IMR-90 (cell line): ENCODE measurements at regions not wholly inside any gene's neighbourhood (a gene's known extent, or its start where the extent isn't known, plus 50 kb on each side); places are given as distances from the start of the nearest gene placed in this dataset.

Experiments used
- ATAC-seq: fragments of 200-7000 bp; cut with Tn5 transposase; 2 replicates; pipeline ENCODE4 v1.9.1; 2020; ENCODE audit warnings: low read depth, mild to moderate bottlenecking, moderate library complexity
- BruUV-seq: library from RNA; stranded (reverse); fragments of 400-500 nt; replicated peaks from 2 replicates; lab custom pipeline; 2021; lab: Mats Ljungman, UMichigan
- CTCF ChIA-PET: fragments of 300-600 bp; formaldehyde crosslinking; extraction: SDS; loops from one replicate; lab custom pipeline; 2021; ENCODE audit warnings: antibody characterized with exemption; lab: Yijun Ruan, JAX
- POLR2A ChIA-PET: fragments of 300-600 bp; sonication (Branson Sonifier 250); formaldehyde crosslinking; loops from one replicate; lab custom pipeline; 2022; ENCODE audit warnings: antibody characterized with exemption; ENCODE audit not compliant: unreplicated experiment; lab: Charles Lee
- DNase-seq: peaks from one replicate; pipeline ENCODE4 v3.0.0; 2013
- H2AFZ ChIP-seq: replicated peaks from 2 replicates; pipeline ENCODE3; 2013; ENCODE audit warnings: low read length, mild to moderate bottlenecking; ENCODE audit not compliant: poor library complexity
- H2AK5ac ChIP-seq: 2 replicates; pipeline ENCODE4 v1.6.1; 2013; ENCODE audit warnings: low read depth, low read length, inconsistent platforms
- H2AK9ac ChIP-seq: replicated peaks from 2 replicates; pipeline ENCODE3; 2013; ENCODE audit warnings: mild to moderate bottlenecking, low read depth, low read length, moderate library complexity; ENCODE audit not compliant: poor library complexity
- H2BK120ac ChIP-seq: 2 replicates; pipeline ENCODE4 v1.6.1; 2013; ENCODE audit warnings: low read depth, low read length, inconsistent platforms
- H2BK15ac ChIP-seq: 3 replicates; pipeline ENCODE4 v1.6.1; 2013; ENCODE audit warnings: low read depth, low read length, inconsistent platforms
- H2BK20ac ChIP-seq: 2 replicates; pipeline ENCODE4 v1.6.1; 2013; ENCODE audit warnings: low read depth, mild to moderate bottlenecking, inconsistent platforms, low read length, moderate library complexity
- H2BK5ac ChIP-seq: 2 replicates; pipeline ENCODE4 v1.6.1; 2013; ENCODE audit warnings: mild to moderate bottlenecking, low read depth, low read length, inconsistent platforms; ENCODE audit not compliant: poor library complexity, severe bottlenecking
- H3K14ac ChIP-seq: replicated peaks from 2 replicates; pipeline ENCODE4 v1.6.1; 2013; ENCODE audit warnings: low read depth, low read length, inconsistent platforms
- H3K18ac ChIP-seq: 2 replicates; pipeline ENCODE4 v1.6.1; 2013; ENCODE audit warnings: low read depth, low read length, control low read depth
- H3K23ac ChIP-seq: 2 replicates; pipeline ENCODE4 v1.6.1; 2013; ENCODE audit warnings: low read depth, low read length, inconsistent platforms
- H3K27ac ChIP-seq: 2 replicates; pipeline ENCODE4 v1.5.1; 2013; ENCODE audit warnings: mild to moderate bottlenecking, control low read depth, low read length; ENCODE audit not compliant: insufficient read depth
- H3K27me3 ChIP-seq: 2 replicates; pipeline ENCODE4 v1.6.1; 2013; ENCODE audit warnings: low read length; ENCODE audit not compliant: control insufficient read depth, insufficient read depth
- H3K36me3 ChIP-seq: 2 replicates; pipeline ENCODE4 v1.6.1; 2013; ENCODE audit warnings: low read length, mixed read lengths; ENCODE audit not compliant: control insufficient read depth, insufficient read depth
- H3K4ac ChIP-seq: 2 replicates; pipeline ENCODE4 v1.6.1; 2013; ENCODE audit warnings: low read depth, low read length, inconsistent platforms
- H3K4me1 ChIP-seq: 2 replicates; pipeline ENCODE4 v1.6.1; 2013; ENCODE audit warnings: low read length, mixed read lengths; ENCODE audit not compliant: control insufficient read depth, insufficient read depth
- H3K4me2 ChIP-seq: 2 replicates; pipeline ENCODE4 v1.6.1; 2013; ENCODE audit warnings: low read depth, mild to moderate bottlenecking, control low read depth, low read length, moderate library complexity
- H3K4me3 ChIP-seq: 2 replicates; pipeline ENCODE4 v1.5.1; 2013; ENCODE audit warnings: low read depth, mild to moderate bottlenecking, control low read depth, low read length, moderate library complexity; ENCODE audit not compliant: insufficient read depth
- H3K56ac ChIP-seq: 2 replicates; pipeline ENCODE4 v1.6.1; 2013; ENCODE audit warnings: low read length, inconsistent platforms; ENCODE audit not compliant: insufficient read depth; ENCODE audit errors: extremely low read depth
- H3K79me1 ChIP-seq, 2 experiments: 2 replicates each; pipeline ENCODE4 v1.6.1; 2013; ENCODE audit warnings: low read length in 2 of 2, inconsistent platforms in 1 of 2, low read depth in 1 of 2
- H3K9ac ChIP-seq: 2 replicates; pipeline ENCODE4 v1.6.1; 2013; ENCODE audit warnings: low read depth, low read length, control low read depth
- H3K9me1 ChIP-seq: 2 replicates; pipeline ENCODE4 v1.6.1; 2013; ENCODE audit warnings: low read length, inconsistent platforms; ENCODE audit not compliant: insufficient read depth
- H3K9me3 ChIP-seq: 2 replicates; pipeline ENCODE4 v1.6.1; 2013; ENCODE audit warnings: low read length; ENCODE audit not compliant: control insufficient read depth, insufficient read depth
- H4K20me1 ChIP-seq: 2 replicates; pipeline ENCODE4 v1.6.1; 2013; ENCODE audit warnings: low read length, inconsistent platforms; ENCODE audit not compliant: insufficient read depth
- H4K5ac ChIP-seq: 2 replicates; pipeline ENCODE4 v1.6.1; 2013; ENCODE audit warnings: mild to moderate bottlenecking, low read depth, low read length, control low read depth
- H4K8ac ChIP-seq, 2 experiments: 2 replicates each; pipeline ENCODE4 v1.6.1; 2013; ENCODE audit warnings: low read depth in 2 of 2, low read length in 2 of 2, control low read depth in 1 of 2, inconsistent platforms in 1 of 2
- H4K91ac ChIP-seq: 2 replicates; pipeline ENCODE4 v1.6.1; 2013; ENCODE audit warnings: low read depth, low read length, inconsistent platforms; ENCODE audit not compliant: insufficient read depth
- BHLHE40 ChIP-seq: fragments of 150-350 bp; IDR thresholded peaks from 2 replicates; pipeline ENCODE4 v1.6.1; 2016; ENCODE audit warnings: mild to moderate bottlenecking, low read depth, low read length
- CEBPB ChIP-seq: IDR thresholded peaks from 2 replicates; pipeline ENCODE4 v1.6.1; 2012; ENCODE audit warnings: low read depth, low read length, improper control_type of control experiment
- CHD1 ChIP-seq: IDR thresholded peaks from 2 replicates; pipeline ENCODE4 v1.6.1; 2012; ENCODE audit warnings: low read depth, low read length, improper control_type of control experiment
- CTCF ChIP-seq: conservative IDR thresholded peaks from 2 replicates; pipeline ENCODE4 v1.5.1; 2012; ENCODE audit warnings: mild to moderate bottlenecking, low read depth, low read length, improper control_type of control experiment
- ELK1 ChIP-seq: fragments of 150-350 bp; IDR thresholded peaks from 2 replicates; pipeline ENCODE4 v1.6.1; 2016; ENCODE audit warnings: low read depth, mild to moderate bottlenecking, low read length, moderate library complexity, borderline replicate concordance
- MAFK ChIP-seq: IDR thresholded peaks from 2 replicates; pipeline ENCODE4 v1.6.1; 2012; ENCODE audit warnings: low read depth, low read length, improper control_type of control experiment
- MAZ ChIP-seq: IDR thresholded peaks from 2 replicates; pipeline ENCODE4 v1.6.1; 2012; ENCODE audit warnings: low read depth, mild to moderate bottlenecking, low read length, improper control_type of control experiment, moderate library complexity, borderline replicate concordance
- MXI1 ChIP-seq: IDR thresholded peaks from 2 replicates; pipeline ENCODE4 v1.6.1; 2012; ENCODE audit warnings: low read depth, mild to moderate bottlenecking, low read length, moderate library complexity, borderline replicate concordance
- NFE2L2 ChIP-seq: fragments of 150-350 bp; IDR thresholded peaks from 2 replicates; pipeline ENCODE4 v1.6.1; 2016; ENCODE audit warnings: low read depth, mild to moderate bottlenecking, low read length
- POLR2A ChIP-seq: IDR thresholded peaks from 2 replicates; pipeline ENCODE4 v1.6.1; 2012; ENCODE audit warnings: mild to moderate bottlenecking, low read depth, low read length
- RAD21 ChIP-seq: IDR thresholded peaks from 2 replicates; pipeline ENCODE4 v1.6.1; 2012; ENCODE audit warnings: low read length, improper control_type of control experiment
- RCOR1 ChIP-seq: IDR thresholded peaks from 2 replicates; pipeline ENCODE4 v1.6.1; 2012; ENCODE audit warnings: mild to moderate bottlenecking, low read length, improper control_type of control experiment; ENCODE audit not compliant: insufficient replicate concordance
- RFX5 ChIP-seq: IDR thresholded peaks from 2 replicates; pipeline ENCODE4 v1.8.0; 2012; ENCODE audit warnings: low read depth, mild to moderate bottlenecking, low read length, moderate library complexity
- SMC3 ChIP-seq: fragments of 150-350 bp; IDR thresholded peaks from 2 replicates; pipeline ENCODE4 v1.6.1; 2016; ENCODE audit warnings: low read depth, mild to moderate bottlenecking, antibody characterized with exemption, low read length, moderate library complexity
- USF2 ChIP-seq: fragments of 150-350 bp; IDR thresholded peaks from 2 replicates; pipeline ENCODE4 v1.6.1; 2017; ENCODE audit warnings: mild to moderate bottlenecking, antibody characterized with exemption, low read length, low read depth
- WGBS, 2 experiments: methylation state at CpG; one replicate each; pipeline versions ENCODE4 v1.1.5 to v1.1.7; 2013; ENCODE audit warnings: missing lambda C conversion rate in 2 of 2; ENCODE audit not compliant: insufficient read length in 1 of 2; ENCODE audit errors: extremely low coverage in 2 of 2; 5-methylcytosine and 5-hydroxymethylcytosine counted together
- dilution Hi-C: fragments of 300-500 bp; cut with HindIII; formaldehyde crosslinking; loops from one replicate; pipeline ENCODE4 v1.14.3; 2018; ENCODE audit warnings: low sequenced_read_pairs; ENCODE audit not compliant: unreplicated experiment
- in situ Hi-C: fragments of 300-500 bp; cut with MboI; formaldehyde crosslinking; loops from 3 replicates; pipeline ENCODE4 v1.14.3; 2019; ENCODE audit warnings: low sequenced_read_pairs, inconsistent platforms, mixed read lengths
- intact Hi-C: fragments of 100-400 bp; cut with micrococcal nuclease; formaldehyde crosslinking; loops from 2 replicates; pipeline ENCODE4 v1.10.0; 2022

GRCh38 chr2:71832844-71833243, 314.8 kb downstream of the CYP26B1 start:
- Histone ChIP-seq H3K18ac (peak overlapping the region; percentile 29; the same call in 1 of the 2 replicates), H4K91ac (no peak overlapping the region), H2AK9ac (no peak overlapping the region), H3K79me1 (no peaks in the 10 kb centered on the region), H3K4me1 (peaks cover 9% of the 10 kb centered on the region), H2BK120ac (no peak overlapping the region), H2AK5ac (no peak overlapping the region), H3K9me1 (no peaks in the 10 kb centered on the region), H3K4me2 (no peak overlapping the region), H2BK20ac (no peak overlapping the region), H2AFZ (no peak overlapping the region), H3K9ac (no peak overlapping the region), H3K56ac (no peak overlapping the region), H3K9me3 (peaks cover 5% of the 10 kb centered on the region), H3K23ac (no peak overlapping the region), H3K14ac (no peak overlapping the region), H4K8ac (no peak overlapping the region), H3K27ac (no peak overlapping the region), H2BK15ac (no peak overlapping the region), H3K4ac (no peak overlapping the region), H2BK5ac (no peak overlapping the region), H4K20me1 (no peaks in the 10 kb centered on the region), H3K36me3 (no peaks in the 10 kb centered on the region), H3K4me3 (no peak overlapping the region), H4K5ac (no peak overlapping the region; the same call in 1 of the 2 replicates), H3K27me3 (no peaks in the 10 kb centered on the region; the same call in 1 of the 2 replicates)
- 100% methylated on average over 1 of the region's 4 CpGs; no CpG with 5 or more reads in 1 of the 2 experiments for WGBS, 2 experiments
- TF ChIP-seq POLR2A (no peak), BHLHE40 (no peak), MAFK (no peak), ELK1 (no peak), CTCF (no peak), RAD21 (no peak), RFX5 (no peak), NFE2L2 (no peak), CEBPB (no peak), RCOR1 (no peak), MXI1 (no peak), CHD1 (no peak), USF2 (no peak), SMC3 (no peak), MAZ (no peak)
- intact Hi-C loops = no loop called here
- DNase-seq = no peak
- POLR2A ChIA-PET = no interaction called here
- no peak for ATAC-seq
- no TSS peak for BruUV-seq
- dilution Hi-C loops = no loop called here
- CTCF ChIA-PET = interaction anchor here (0.6 kb wide), 1 partner anchor 79 kb away, joined by 6 read pairs; no protein-coding TSS in a partner anchor
- in situ Hi-C loops = no loop called here
